ENCODE measurements at regions not wholly inside any gene's neighbourhood (a gene's known extent, or its start where the extent isn't known, plus 50 kb on each side); places are given as distances from the start of the nearest gene placed in this dataset.
"Not testable (repeated sequence)": the region's sequence is repeated elsewhere in the genome, so short reads cannot be mapped to it uniquely, and the experiment has no call there.

DNA sequence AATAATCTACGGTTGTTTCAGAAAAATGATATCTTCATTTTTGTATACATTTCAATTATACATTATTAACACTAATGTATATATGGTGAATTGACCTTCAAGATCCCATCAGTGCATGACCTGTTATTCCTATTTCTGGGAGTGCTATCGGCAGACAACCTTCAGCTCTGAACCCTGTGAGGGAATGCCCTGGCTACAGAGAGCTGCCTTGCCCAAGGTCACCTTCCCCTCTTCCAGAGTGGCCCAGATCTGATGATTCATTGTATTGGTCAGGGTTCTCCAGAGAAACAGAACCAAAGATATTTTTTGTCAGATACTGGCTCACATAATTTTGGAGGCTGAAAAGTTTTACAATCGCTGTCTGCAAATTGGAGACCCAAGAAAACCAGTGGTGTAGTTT is 235.5 kb downstream of the ZNF92 start:
- no peak overlapping the region for H3K4me3 Mint-ChIP-seq

GRCh38 chr7:65613644-65614289 is 240.1 kb downstream of the ZNF92 start:
- H3K4me1 Mint-ChIP-seq (ENCODE audit: low read depth); H3K4me3 Mint-ChIP-seq; H3K9me3 Mint-ChIP-seq; CTCF ChIA-PET; H3K36me3 Mint-ChIP-seq; POLR2A ChIA-PET; DNase-seq; intact Hi-C loops (cut with micrococcal nuclease); H3K27ac Mint-ChIP-seq: not testable (repeated sequence)
- H3K27me3 Mint-ChIP-seq: peaks cover 18% of the 10 kb centered on the region

More for the DNA sequence above, 235.5 kb downstream of the ZNF92 start:
- CTCF ChIA-PET: interaction anchor here (0.7 kb wide), 1 partner anchor 259 kb away, joined by 3 read pairs; no protein-coding TSS in a partner anchor
- intact Hi-C loops (cut with micrococcal nuclease): no loop called here
- POLR2A ChIA-PET: no interaction called here
- no peaks in the 10 kb centered on the region for H3K4me1 Mint-ChIP-seq (ENCODE audit: low read depth)
- no peaks in the 10 kb centered on the region for H3K36me3 Mint-ChIP-seq
- DNase-seq: no peak
- peaks cover 19% of the 10 kb centered on the region for H3K27me3 Mint-ChIP-seq
- H3K27ac Mint-ChIP-seq: no peak overlapping the region
- H3K9me3 Mint-ChIP-seq: no peaks in the 10 kb centered on the region

GRCh38 chr7:65616111-65616510 is 242.5 kb downstream of the ZNF92 start:
- H3K36me3 Mint-ChIP-seq; H3K4me3 Mint-ChIP-seq; H3K27ac Mint-ChIP-seq; POLR2A ChIA-PET; DNase-seq; CTCF ChIA-PET; H3K4me1 Mint-ChIP-seq (ENCODE audit: low read depth); intact Hi-C loops (cut with micrococcal nuclease); H3K9me3 Mint-ChIP-seq: not testable (repeated sequence)
- H3K27me3 Mint-ChIP-seq: peaks cover 15% of the 10 kb centered on the region

- POLR2A ChIA-PET, H3K27ac Mint-ChIP-seq: not testable (repeated sequence)
Observed at GRCh38 chr7:65620216-65620615, 246.6 kb downstream of the ZNF92 start.

GRCh38 chr7:65621580-65622201 is 248.0 kb downstream of the ZNF92 start:
- H3K36me3 Mint-ChIP-seq; H3K4me1 Mint-ChIP-seq (ENCODE audit: low read depth); H3K9me3 Mint-ChIP-seq; POLR2A ChIA-PET; H3K27ac Mint-ChIP-seq; intact Hi-C loops (cut with micrococcal nuclease); H3K4me3 Mint-ChIP-seq: not testable (repeated sequence)
- DNase-seq: peak; percentile 48
- peaks cover 17% of the 10 kb centered on the region for H3K27me3 Mint-ChIP-seq
- CTCF ChIA-PET: interaction anchor here (0.8 kb wide), 1 partner anchor 218 kb away, joined by 3 read pairs; no protein-coding TSS in a partner anchor

More at GRCh38 chr7:65620216-65620615, 246.6 kb downstream of the ZNF92 start:
- intact Hi-C loops (cut with micrococcal nuclease); H3K36me3 Mint-ChIP-seq; DNase-seq; H3K9me3 Mint-ChIP-seq; CTCF ChIA-PET; H3K4me3 Mint-ChIP-seq; H3K4me1 Mint-ChIP-seq (ENCODE audit: low read depth): not testable (repeated sequence)
- peaks cover 18% of the 10 kb centered on the region for H3K27me3 Mint-ChIP-seq

DNA sequence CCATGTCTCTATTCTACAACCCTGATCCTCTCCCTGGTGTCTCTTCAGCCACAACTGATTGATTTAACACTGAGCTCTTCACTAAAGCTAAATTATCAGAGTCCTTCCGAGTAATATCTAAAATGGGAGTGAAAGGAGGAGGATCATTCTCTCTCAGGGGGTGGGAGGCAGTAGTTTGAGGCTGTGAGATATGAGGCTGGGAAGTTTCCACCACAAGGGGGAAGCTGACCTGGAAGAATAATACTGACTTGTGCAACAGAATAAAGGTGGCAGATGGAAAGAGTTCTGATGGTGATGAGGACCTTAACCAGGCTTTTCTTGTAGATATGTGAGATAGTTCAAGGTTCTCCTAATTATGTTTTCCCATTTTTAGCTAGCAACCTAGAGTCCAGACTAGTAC is 241.6 kb upstream of the VKORC1L1 start:
- H3K9me3 Mint-ChIP-seq; H3K4me1 Mint-ChIP-seq (ENCODE audit: low read depth); H3K4me3 Mint-ChIP-seq; H3K27ac Mint-ChIP-seq; intact Hi-C loops (cut with micrococcal nuclease); H3K36me3 Mint-ChIP-seq; POLR2A ChIA-PET; CTCF ChIA-PET; H3K27me3 Mint-ChIP-seq; DNase-seq: not testable (repeated sequence)

DNA sequence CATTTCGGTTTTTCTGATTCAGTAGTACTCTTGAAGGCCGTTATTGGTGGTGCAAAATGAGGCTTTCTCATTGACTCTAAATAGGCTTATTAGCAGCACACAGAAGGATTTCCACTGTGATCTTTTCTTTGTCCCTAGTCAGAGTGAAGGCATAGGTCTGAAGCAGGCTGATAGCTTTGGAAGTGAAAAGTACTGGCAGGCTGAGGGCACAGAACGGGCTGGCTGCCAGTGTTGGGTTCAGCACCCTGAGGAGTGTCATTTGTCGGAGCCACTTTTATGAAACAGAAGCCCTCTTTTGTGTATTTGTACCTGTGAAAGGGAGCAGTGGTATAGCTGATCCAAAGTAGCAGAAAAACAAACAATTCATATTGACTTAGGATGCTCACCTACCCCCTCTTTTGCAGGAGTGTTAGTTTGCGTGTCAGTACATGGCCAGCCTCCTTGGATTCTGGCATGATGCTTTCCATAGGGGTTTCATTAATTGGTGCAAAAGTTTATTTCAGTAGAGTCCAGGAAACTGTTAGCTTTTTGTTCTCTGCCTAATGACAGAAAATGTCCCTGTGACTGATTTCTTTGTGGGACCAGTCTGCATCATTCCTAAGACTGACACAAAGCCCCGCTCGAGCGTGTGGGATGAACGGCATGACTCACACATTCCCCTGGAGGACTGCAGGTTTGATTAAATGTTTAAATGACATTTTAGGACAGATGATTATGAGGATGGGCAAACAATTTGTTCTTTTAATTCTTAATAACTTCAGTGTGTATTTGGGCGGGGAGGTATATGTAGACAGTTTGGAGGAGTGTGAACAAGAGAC is 239.1 kb upstream of the VKORC1L1 start:
- H3K4me3 Mint-ChIP-seq; H3K27ac Mint-ChIP-seq; CTCF ChIA-PET; H3K4me1 Mint-ChIP-seq (ENCODE audit: low read depth); H3K27me3 Mint-ChIP-seq; H3K9me3 Mint-ChIP-seq; H3K36me3 Mint-ChIP-seq; intact Hi-C loops (cut with micrococcal nuclease); DNase-seq; POLR2A ChIA-PET: not testable (repeated sequence)

DNA sequence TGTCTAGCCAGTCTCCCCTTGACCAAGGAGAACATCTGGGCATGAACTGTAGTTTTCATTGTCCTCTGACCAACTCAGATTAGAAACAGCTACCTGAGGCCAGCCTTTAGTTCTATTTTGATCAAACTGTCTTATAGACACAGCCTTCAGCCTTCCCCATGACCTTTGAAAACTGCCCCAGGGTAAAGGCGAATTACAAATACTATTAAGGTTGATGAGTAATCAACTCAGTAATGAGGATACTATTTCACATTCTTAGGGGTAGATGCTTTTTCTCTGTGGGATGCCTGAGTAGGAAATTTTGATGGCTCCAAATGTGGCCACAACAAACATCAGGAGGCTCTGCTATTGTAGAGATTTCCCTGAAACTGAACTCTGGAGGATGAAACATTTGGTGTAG is 234.0 kb upstream of the VKORC1L1 start:
- CTCF ChIA-PET; H3K4me3 Mint-ChIP-seq; intact Hi-C loops (cut with micrococcal nuclease); H3K27me3 Mint-ChIP-seq; H3K9me3 Mint-ChIP-seq; H3K4me1 Mint-ChIP-seq (ENCODE audit: low read depth); DNase-seq; H3K36me3 Mint-ChIP-seq; POLR2A ChIA-PET; H3K27ac Mint-ChIP-seq: not testable (repeated sequence)

DNA sequence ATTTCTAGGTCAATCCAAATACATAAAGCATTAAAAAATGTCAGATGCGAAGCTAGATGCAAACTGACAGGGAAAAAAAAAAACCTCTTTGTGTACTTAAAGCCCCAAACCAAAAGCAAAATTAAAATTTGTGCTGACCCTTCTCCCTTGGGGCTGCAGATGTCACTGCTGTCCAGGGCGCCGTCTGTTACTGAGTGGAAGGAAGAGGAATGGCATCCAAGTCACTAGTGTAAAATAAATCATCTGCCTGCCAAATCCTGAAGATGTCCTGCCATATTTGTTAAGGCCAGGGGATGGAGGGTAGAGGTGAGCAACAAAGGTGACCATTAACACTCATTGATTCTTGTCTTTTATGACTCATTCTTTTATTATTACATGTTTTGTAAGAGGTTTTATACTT is 233.2 kb upstream of the VKORC1L1 start:
- H3K4me1 Mint-ChIP-seq (ENCODE audit: low read depth); CTCF ChIA-PET; H3K27ac Mint-ChIP-seq; H3K27me3 Mint-ChIP-seq; DNase-seq; H3K4me3 Mint-ChIP-seq; POLR2A ChIA-PET; H3K9me3 Mint-ChIP-seq; H3K36me3 Mint-ChIP-seq; intact Hi-C loops (cut with micrococcal nuclease): not testable (repeated sequence)

DNA sequence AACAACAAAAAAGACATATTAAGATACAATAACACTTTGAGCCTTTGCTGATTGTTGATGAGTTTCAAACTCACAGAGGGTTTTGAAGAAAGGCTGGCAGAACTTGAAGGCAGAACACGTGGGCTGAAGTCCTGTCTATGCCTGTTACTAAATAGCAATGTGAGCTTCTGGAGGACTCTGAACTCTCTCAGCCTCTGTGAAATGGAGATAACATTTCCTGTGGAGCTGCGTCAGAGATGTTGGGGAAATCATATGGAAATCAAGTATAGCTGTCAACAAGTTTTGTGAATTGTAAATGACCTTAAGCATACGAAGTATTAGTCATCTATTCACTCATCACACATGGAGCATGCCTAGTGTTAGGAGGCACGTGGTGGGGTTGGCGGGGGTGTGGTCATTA is 229.4 kb upstream of the VKORC1L1 start:
- POLR2A ChIA-PET, CTCF ChIA-PET: not testable (repeated sequence)

GRCh38 chr7:65647153-65647964 is 225.5 kb upstream of the VKORC1L1 start:
- H3K4me3 Mint-ChIP-seq; H3K27me3 Mint-ChIP-seq; CTCF ChIA-PET; H3K36me3 Mint-ChIP-seq; H3K27ac Mint-ChIP-seq; H3K9me3 Mint-ChIP-seq; POLR2A ChIA-PET; intact Hi-C loops (cut with micrococcal nuclease); H3K4me1 Mint-ChIP-seq (ENCODE audit: low read depth); DNase-seq: not testable (repeated sequence)

More for the DNA sequence above, 229.4 kb upstream of the VKORC1L1 start:
- H3K27ac Mint-ChIP-seq; H3K36me3 Mint-ChIP-seq; H3K9me3 Mint-ChIP-seq; intact Hi-C loops (cut with micrococcal nuclease); DNase-seq; H3K4me3 Mint-ChIP-seq; H3K4me1 Mint-ChIP-seq (ENCODE audit: low read depth); H3K27me3 Mint-ChIP-seq: not testable (repeated sequence)

DNA sequence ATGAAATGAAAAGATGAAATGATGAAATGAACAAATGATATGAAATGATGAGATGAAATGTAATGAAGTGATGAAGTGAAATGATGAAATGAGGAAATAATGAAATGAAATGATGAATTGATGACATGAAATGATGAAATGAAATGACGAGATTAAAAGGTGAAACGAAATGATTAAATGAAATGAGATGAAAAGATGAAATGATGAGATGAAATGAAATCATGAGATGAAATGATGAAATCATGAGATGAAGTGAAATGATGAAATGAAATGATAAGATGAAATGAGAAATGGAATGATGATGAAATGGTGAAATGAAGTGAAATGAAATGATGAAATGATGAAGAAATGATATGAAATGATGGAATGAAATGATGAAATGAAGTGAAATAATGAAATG is 221.7 kb upstream of the VKORC1L1 start:
- H3K9me3 Mint-ChIP-seq; H3K4me3 Mint-ChIP-seq; CTCF ChIA-PET; H3K36me3 Mint-ChIP-seq; POLR2A ChIA-PET; H3K4me1 Mint-ChIP-seq (ENCODE audit: low read depth); intact Hi-C loops (cut with micrococcal nuclease); DNase-seq; H3K27me3 Mint-ChIP-seq; H3K27ac Mint-ChIP-seq: not testable (repeated sequence)
